ENCODE measurements at regions not wholly inside any gene's neighbourhood (a gene's known extent, or its start where the extent isn't known, plus 50 kb on each side); places are given as distances from the start of the nearest gene placed in this dataset.

- no peak for DNase-seq (ENCODE audit: low spot score)
- FAIRE-seq, result no peak
Measured at GRCh38 chr10:130857631-130858295, 453.8 kb downstream of the TCERG1L start.

GRCh38 chr10:130858626-130859025 lies 452.9 kb downstream of the TCERG1L start:
- DNase-seq (ENCODE audit: low spot score), result no peak
- FAIRE-seq, result no peak

GRCh38 chr10:130859427-130859826 lies 452.1 kb downstream of the TCERG1L start:
- FAIRE-seq (no peak), DNase-seq (ENCODE audit: low spot score) (no peak)

- no peak for DNase-seq (ENCODE audit: low spot score)
- FAIRE-seq, result no peak
Measured at GRCh38 chr10:130862122-130862521, 449.4 kb downstream of the TCERG1L start.

- no peak for FAIRE-seq
- DNase-seq (ENCODE audit: low spot score), result no peak
Measured at GRCh38 chr10:130862626-130863025, 448.9 kb downstream of the TCERG1L start.

- no peak for FAIRE-seq
- no peak for DNase-seq (ENCODE audit: low spot score)
Measured at GRCh38 chr10:130863044-130863443, 448.5 kb downstream of the TCERG1L start.

- no peak for DNase-seq (ENCODE audit: low spot score)
- FAIRE-seq, result peak; percentile 17
Measured at GRCh38 chr10:130864961-130865818, 446.3 kb downstream of the TCERG1L start.

- FAIRE-seq, result no peak
- no peak for DNase-seq (ENCODE audit: low spot score)
Measured at GRCh38 chr10:130866857-130867256, 444.7 kb downstream of the TCERG1L start.

- FAIRE-seq (no peak), DNase-seq (ENCODE audit: low spot score) (no peak)
Measured at GRCh38 chr10:130867446-130868194, 443.9 kb downstream of the TCERG1L start.

- DNase-seq (ENCODE audit: low spot score) (no peak), FAIRE-seq (no peak)
Measured at GRCh38 chr10:130869179-130869841, 442.2 kb downstream of the TCERG1L start.

- FAIRE-seq, result no peak
Measured at GRCh38 chr10:130871406-130871805, 440.1 kb downstream of the TCERG1L start.

GRCh38 chr10:130873636-130874035 lies 437.9 kb downstream of the TCERG1L start:
- no peak for FAIRE-seq

More at GRCh38 chr10:130871406-130871805, 440.1 kb downstream of the TCERG1L start:
- no peak for DNase-seq (ENCODE audit: low spot score)

GRCh38 chr10:130875116-130875515 lies 436.4 kb downstream of the TCERG1L start:
- FAIRE-seq (no peak), DNase-seq (ENCODE audit: low spot score) (no peak)

More at GRCh38 chr10:130873636-130874035, 437.9 kb downstream of the TCERG1L start:
- DNase-seq (ENCODE audit: low spot score), result no peak

GRCh38 chr10:130875897-130876472 lies 435.5 kb downstream of the TCERG1L start:
- DNase-seq (ENCODE audit: low spot score) (no peak), FAIRE-seq (no peak)

GRCh38 chr10:130877126-130877525 lies 434.4 kb downstream of the TCERG1L start:
- no peak for FAIRE-seq
- no peak for DNase-seq (ENCODE audit: low spot score)

- FAIRE-seq (no peak), DNase-seq (ENCODE audit: low spot score) (no peak)
Measured at GRCh38 chr10:130878131-130878530, 433.4 kb downstream of the TCERG1L start.

- no peak for DNase-seq (ENCODE audit: low spot score)
- FAIRE-seq, result no peak
Measured at GRCh38 chr10:130882906-130883305, 428.6 kb downstream of the TCERG1L start.

- no peak for DNase-seq (ENCODE audit: low spot score)
- FAIRE-seq, result no peak
Measured at GRCh38 chr10:130884456-130884855, 427.1 kb downstream of the TCERG1L start.

GRCh38 chr10:130885021-130885655 lies 426.4 kb downstream of the TCERG1L start:
- FAIRE-seq (no peak), DNase-seq (ENCODE audit: low spot score) (no peak)

- FAIRE-seq (no peak), DNase-seq (ENCODE audit: low spot score) (no peak)
Measured at GRCh38 chr10:130887170-130887569, 424.4 kb downstream of the TCERG1L start.
